Brain pericyte (primary cell): ENCODE measurements at regions not wholly inside any gene's neighbourhood (a gene's known extent, or its start where the extent isn't known, plus 50 kb on each side); places are given as distances from the start of the nearest gene placed in this dataset.
"Not testable (repeated sequence)": the region's sequence is repeated elsewhere in the genome, so short reads cannot be mapped to it uniquely, and the experiment has no call there.

Experiments used
- DNase-seq: peaks from one replicate; pipeline ENCODE4 v3.0.0-alpha.2; 2012; ENCODE audit warnings: low read depth, low spot score

- DNase-seq, result no peak
These were observed 52.1 kb downstream of the CARTPT start for GRCh38 chr5:71771191-71771590.

- no peak for DNase-seq
These were observed 59.7 kb downstream of the CARTPT start for GRCh38 chr5:71778678-71779276.

- no peak for DNase-seq
These were observed 61.5 kb downstream of the CARTPT start for GRCh38 chr5:71780597-71780996.

GRCh38 chr5:71782393-71782770 lies 63.3 kb downstream of the CARTPT start:
- no peak for DNase-seq

GRCh38 chr5:71782771-71783770 lies 64.0 kb downstream of the CARTPT start:
- peak; percentile 47 for DNase-seq

- no peak for DNase-seq
These were observed 64.8 kb downstream of the CARTPT start for GRCh38 chr5:71783891-71784290.

- no peak for DNase-seq
These were observed 67.4 kb downstream of the CARTPT start for GRCh38 chr5:71786337-71787055.

- no peak for DNase-seq
These were observed 69.7 kb downstream of the CARTPT start for GRCh38 chr5:71788794-71789193.

- DNase-seq, result no peak
These were observed 70.7 kb downstream of the CARTPT start for GRCh38 chr5:71789746-71790145.

GRCh38 chr5:71790433-71790832 lies 71.4 kb downstream of the CARTPT start:
- no peak for DNase-seq

GRCh38 chr5:71792041-71792440 lies 73.0 kb downstream of the CARTPT start:
- not testable (repeated sequence) for DNase-seq

GRCh38 chr5:71794061-71794695 lies 75.1 kb downstream of the CARTPT start:
- DNase-seq, result no peak

- no peak for DNase-seq
These were observed 83.6 kb downstream of the CARTPT start for GRCh38 chr5:71802673-71803072.

GRCh38 chr5:71806711-71807110 lies 87.6 kb downstream of the CARTPT start:
- DNase-seq, result no peak

GRCh38 chr5:71807909-71808308 lies 88.8 kb downstream of the CARTPT start:
- DNase-seq, result no peak

- DNase-seq, result no peak
These were observed 90.4 kb downstream of the CARTPT start for GRCh38 chr5:71809446-71809845.

- no peak for DNase-seq
These were observed 90.9 kb downstream of the CARTPT start for GRCh38 chr5:71810023-71810422.

GRCh38 chr5:71810471-71811195 lies 91.6 kb downstream of the CARTPT start:
- DNase-seq, result no peak

GRCh38 chr5:71811779-71812178 lies 92.7 kb downstream of the CARTPT start:
- DNase-seq, result no peak

GRCh38 chr5:71816307-71816706 lies 97.2 kb downstream of the CARTPT start:
- DNase-seq, result no peak

GRCh38 chr5:71817891-71818290 lies 98.8 kb downstream of the CARTPT start:
- DNase-seq, result no peak
